ENCODE measurements at regions not wholly inside any gene's neighbourhood (a gene's known extent, or its start where the extent isn't known, plus 50 kb on each side); places are given as distances from the start of the nearest gene placed in this dataset.

GRCh38 chrX:124805486-124805885, 459.1 kb downstream of the SH2D1A start:
- H2AFZ ChIP-seq (ENCODE audit: low read length): no peak overlapping the region
- no peaks in the 10 kb centered on the region for H3K36me3 ChIP-seq (ENCODE audit: control insufficient read depth in 2 of 4, insufficient read depth in 4 of 4, low read length in 3 of 4)
- H3K23ac ChIP-seq (ENCODE audit: insufficient read length): no peak overlapping the region
- H4K91ac ChIP-seq (replicated peaks; ENCODE audit: insufficient read length, low read length): no peak overlapping the region
- CTCF ChIA-PET (ENCODE audit: partially characterized antibody): no interaction called here
- H3K18ac ChIP-seq (ENCODE audit: extremely low read depth, low read length): no peak overlapping the region
- peak; percentile 70 for FAIRE-seq
- no peak overlapping the region; the same call in 1 of the 2 replicates for H2BK15ac ChIP-seq (ENCODE audit: low read length)
- no peak overlapping the region for H3K27ac ChIP-seq (ENCODE audit: low read depth, low read length)
- H3K4ac ChIP-seq (replicated peaks; ENCODE audit: insufficient read length, low read depth, low read length): no peak overlapping the region
- POLR2A ChIA-PET (ENCODE audit: partially characterized antibody): no interaction called here
- no peak overlapping the region for H2BK20ac ChIP-seq (ENCODE audit: low read length)
- H3K4me2 ChIP-seq (ENCODE audit: insufficient read depth in 1 of 2, low read depth in 2 of 2, low read length in 2 of 2): no peak overlapping the region
- 94% methylated on average over 4 of the region's 4 CpGs; no CpG with 5 or more reads in 1 of the 2 experiments for WGBS, 2 experiments (ENCODE audit: extremely low coverage in 1 of 2, insufficient coverage in 1 of 2, insufficient read length in 1 of 2, insufficient replicate concordance in 2 of 2, low coverage in 1 of 2, low lambda C conversion rate in 2 of 2, missing lambda C conversion rate in 1 of 2)
- H3K9ac ChIP-seq (replicated peaks in 1 of 4; ENCODE audit: extremely low read depth in 1 of 4, low read depth in 3 of 4, low read length in 3 of 4): no peak overlapping the region
- H2AK5ac ChIP-seq (ENCODE audit: low read depth, low read length): no peak overlapping the region
- no peak for DNase-seq (ENCODE audit: low read depth in 1 of 2, low spot score in 2 of 2)
- no peak overlapping the region for H3K4me3 ChIP-seq (ENCODE audit: extremely low read depth in 1 of 4, insufficient read depth in 2 of 4, low read depth in 3 of 4, low read length in 4 of 4)
- no peak overlapping the region for H3K14ac ChIP-seq (ENCODE audit: insufficient read length)
- no peak overlapping the region for H2BK120ac ChIP-seq (replicated peaks; ENCODE audit: low read depth, low read length)
- H3K56ac ChIP-seq (replicated peaks; ENCODE audit: insufficient read length, low read depth, low read length): no peak overlapping the region
- no peaks in the 10 kb centered on the region for H3K23me2 ChIP-seq (ENCODE audit: low read depth, low read length)
- H3K79me1 ChIP-seq (ENCODE audit: low read depth, low read length): no peaks in the 10 kb centered on the region
- no peaks in the 10 kb centered on the region for H3K79me2 ChIP-seq (ENCODE audit: control insufficient read depth in 1 of 2, insufficient read depth in 2 of 2, low read length in 2 of 2)
- no peak overlapping the region for H4K5ac ChIP-seq (ENCODE audit: insufficient read length, low read depth, low read length)
- no peak overlapping the region for H2BK12ac ChIP-seq (ENCODE audit: low read depth, low read length)
- H2BK5ac ChIP-seq (ENCODE audit: low read depth, low read length): no peak overlapping the region
- no peaks in the 10 kb centered on the region for H3K27me3 ChIP-seq (replicated peaks in 1 of 4; ENCODE audit: control insufficient read depth in 3 of 4, extremely low read depth in 1 of 4, insufficient read depth in 3 of 4, low read length in 3 of 4)
- no peaks in the 10 kb centered on the region for H4K20me1 ChIP-seq (replicated peaks in 1 of 2; ENCODE audit: control insufficient read depth in 1 of 2, insufficient read depth in 2 of 2, low read length in 2 of 2)
- H4K8ac ChIP-seq (ENCODE audit: extremely low read depth, insufficient read depth, low read length): no peak overlapping the region
- H3K9me3 ChIP-seq (ENCODE audit: insufficient read depth in 2 of 2, low read depth in 1 of 2, low read length in 1 of 2): no peaks in the 10 kb centered on the region
- H3K4me1 ChIP-seq (replicated peaks in 1 of 4; ENCODE audit: control insufficient read depth in 3 of 4, insufficient read depth in 4 of 4, low read length in 3 of 4): peaks cover 0 to 2% (median 0%) of the 10 kb centered on the region in 4 experiments; a peak in 1 of 7 replicates
- no peak for TF ChIP-seq TAF1 (IDR thresholded peaks at IDR 0.05; ENCODE audit: low read depth, low read length)
- no peak for TF ChIP-seq TAF7 (optimal IDR thresholded peaks at IDR 0.05; ENCODE audit: borderline replicate concordance, low read depth, low read length)
- no peak for TF ChIP-seq MAX (IDR thresholded peaks at IDR 0.05)
- TF ChIP-seq PHF8 (conservative IDR thresholded peaks at IDR 0.05; ENCODE audit: low read depth, low read length): no peak
- no peak for TF ChIP-seq BACH1 (IDR thresholded peaks at IDR 0.05; ENCODE audit: low read length)
- TF ChIP-seq ATF2 (IDR thresholded peaks at IDR 0.05; ENCODE audit: low read length): no peak
- TF ChIP-seq SIRT6 (IDR thresholded peaks at IDR 0.05; ENCODE audit: low read length): no peak
- no peak for TF ChIP-seq TCF12 (IDR thresholded peaks at IDR 0.05; ENCODE audit: low read depth, low read length)
- TF ChIP-seq CBX8 (IDR thresholded peaks at IDR 0.05; ENCODE audit: borderline replicate concordance, low read depth, low read length): no peak

All from H1 (cell line).